ENCODE measurements at regions not wholly inside any gene's neighbourhood (a gene's known extent, or its start where the extent isn't known, plus 50 kb on each side); places are given as distances from the start of the nearest gene placed in this dataset.

GRCh38 chr3:28673446-28673845 lies 324.8 kb upstream of the AZI2 start:
- TF ChIP-seq CREB1 (IDR thresholded peaks at IDR 0.05; ENCODE audit: low read depth) (no peak), REST (IDR thresholded peaks at IDR 0.05; ENCODE audit: low read depth) (no peak), EGR1 (IDR thresholded peaks at IDR 0.05) (no peak)
